Smooth muscle cell (in vitro differentiated cells): ENCODE measurements at regions not wholly inside any gene's neighbourhood (a gene's known extent, or its start where the extent isn't known, plus 50 kb on each side); places are given as distances from the start of the nearest gene placed in this dataset.

Experiments
- DNase-seq: peaks from one replicate; lab custom pipeline; 2025; ENCODE audit not compliant: unreplicated experiment; lab: John Stamatoyannopoulos, UW
- H2AFZ ChIP-seq: fragments of 200-600 bp; sonication (generic); 2 replicates; pipeline ENCODE4 v1.6.0; 2016; ENCODE audit warnings: antibody characterized with exemption, low read depth, mild to moderate bottlenecking
- H3F3A ChIP-seq: fragments of 200-600 bp; sonication (generic); 2 replicates; pipeline ENCODE4 v1.6.0; 2017; ENCODE audit warnings: antibody characterized with exemption, low read depth
- H3K27ac ChIP-seq: fragments of 200-600 bp; sonication (generic); 2 replicates; pipeline ENCODE4 v1.5.1; 2016; ENCODE audit warnings: low read depth, mild to moderate bottlenecking
- H3K27me3 ChIP-seq: fragments of 200-600 bp; sonication (generic); 2 replicates; pipeline ENCODE4 v1.6.1; 2016; ENCODE audit warnings: low read depth, mild to moderate bottlenecking
- H3K36me3 ChIP-seq: fragments of 200-600 bp; sonication (generic); 2 replicates; pipeline ENCODE4 v1.5.1; 2016; ENCODE audit warnings: low read depth
- H3K4me1 ChIP-seq: fragments of 200-600 bp; sonication (generic); 2 replicates; pipeline ENCODE4 v1.5.1; 2016; ENCODE audit warnings: low read depth
- H3K4me2 ChIP-seq: fragments of 200-600 bp; sonication (generic); 2 replicates; pipeline ENCODE4 v1.6.0; 2016; ENCODE audit warnings: mild to moderate bottlenecking
- H3K4me3 ChIP-seq: fragments of 200-600 bp; sonication (generic); 2 replicates; pipeline ENCODE4 v1.5.1; 2016; ENCODE audit warnings: mild to moderate bottlenecking
- H3K79me2 ChIP-seq: fragments of 200-600 bp; sonication (generic); 2 replicates; pipeline ENCODE4 v1.6.0; 2016; ENCODE audit warnings: low read depth, mild to moderate bottlenecking
- H3K9ac ChIP-seq: fragments of 200-600 bp; sonication (generic); 2 replicates; pipeline ENCODE4 v1.6.0; 2016; ENCODE audit warnings: low read depth
- H3K9me3 ChIP-seq: fragments of 200-600 bp; sonication (generic); replicated peaks from 2 replicates; pipeline ENCODE4 v1.5.1; 2016; ENCODE audit warnings: low read depth
- H4K20me1 ChIP-seq: fragments of 200-600 bp; sonication (generic); 2 replicates; pipeline ENCODE4 v1.6.0; 2016; ENCODE audit warnings: low read depth
- WGBS: methylation state at CpG from one replicate; pipeline ENCODE4 v1.1.7; 2016; ENCODE audit warnings: low lambda C conversion rate; 5-methylcytosine and 5-hydroxymethylcytosine counted together
- TF ChIP-seq, protein P1 (sequence below): fragments of 200-600 bp; sonication (generic); IDR thresholded peaks from 2 replicates; pipeline ENCODE4 v1.5.1; 2017; ENCODE audit warnings: borderline replicate concordance, mild to moderate bottlenecking, antibody characterized with exemption; ENCODE audit not compliant: insufficient read depth, poor library complexity, severe bottlenecking

DNA sequence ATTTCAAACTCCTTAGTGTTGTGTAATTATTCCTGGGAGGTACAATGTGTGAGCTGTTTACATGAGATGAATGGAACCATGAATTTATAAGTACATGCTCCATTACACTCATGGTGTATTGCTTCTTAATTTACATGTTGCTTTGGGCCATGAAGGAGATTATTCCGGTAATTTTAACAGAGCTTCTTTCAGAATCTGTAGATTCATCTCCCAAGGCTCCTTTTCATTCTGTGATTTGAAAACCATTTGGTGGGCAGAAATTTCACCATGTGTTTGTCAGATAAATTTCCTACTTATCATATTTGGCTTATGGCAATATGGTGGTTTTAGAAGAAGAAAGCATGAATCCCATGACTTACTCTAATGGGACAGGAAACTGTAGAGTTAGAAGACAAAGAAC, 421.6 kb upstream of the EYS start:
- 96% methylated on average over 1 of the region's 1 CpG for WGBS
- Histone ChIP-seq H3K9ac (no peak overlapping the region), H3K27ac (no peak overlapping the region), H3K9me3 (no peaks in the 10 kb centered on the region), H3K4me1 (no peaks in the 10 kb centered on the region), H3K4me2 (no peak overlapping the region), H2AFZ (no peak overlapping the region), H4K20me1 (no peaks in the 10 kb centered on the region), H3F3A (no peaks in the 10 kb centered on the region), H3K36me3 (no peaks in the 10 kb centered on the region), H3K27me3 (no peaks in the 10 kb centered on the region), H3K4me3 (no peak overlapping the region), H3K79me2 (no peaks in the 10 kb centered on the region)
- TF ChIP-seq, protein P1, sequence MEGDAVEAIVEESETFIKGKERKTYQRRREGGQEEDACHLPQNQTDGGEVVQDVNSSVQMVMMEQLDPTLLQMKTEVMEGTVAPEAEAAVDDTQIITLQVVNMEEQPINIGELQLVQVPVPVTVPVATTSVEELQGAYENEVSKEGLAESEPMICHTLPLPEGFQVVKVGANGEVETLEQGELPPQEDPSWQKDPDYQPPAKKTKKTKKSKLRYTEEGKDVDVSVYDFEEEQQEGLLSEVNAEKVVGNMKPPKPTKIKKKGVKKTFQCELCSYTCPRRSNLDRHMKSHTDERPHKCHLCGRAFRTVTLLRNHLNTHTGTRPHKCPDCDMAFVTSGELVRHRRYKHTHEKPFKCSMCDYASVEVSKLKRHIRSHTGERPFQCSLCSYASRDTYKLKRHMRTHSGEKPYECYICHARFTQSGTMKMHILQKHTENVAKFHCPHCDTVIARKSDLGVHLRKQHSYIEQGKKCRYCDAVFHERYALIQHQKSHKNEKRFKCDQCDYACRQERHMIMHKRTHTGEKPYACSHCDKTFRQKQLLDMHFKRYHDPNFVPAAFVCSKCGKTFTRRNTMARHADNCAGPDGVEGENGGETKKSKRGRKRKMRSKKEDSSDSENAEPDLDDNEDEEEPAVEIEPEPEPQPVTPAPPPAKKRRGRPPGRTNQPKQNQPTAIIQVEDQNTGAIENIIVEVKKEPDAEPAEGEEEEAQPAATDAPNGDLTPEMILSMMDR = no peak
- DNase-seq = no peak

DNA sequence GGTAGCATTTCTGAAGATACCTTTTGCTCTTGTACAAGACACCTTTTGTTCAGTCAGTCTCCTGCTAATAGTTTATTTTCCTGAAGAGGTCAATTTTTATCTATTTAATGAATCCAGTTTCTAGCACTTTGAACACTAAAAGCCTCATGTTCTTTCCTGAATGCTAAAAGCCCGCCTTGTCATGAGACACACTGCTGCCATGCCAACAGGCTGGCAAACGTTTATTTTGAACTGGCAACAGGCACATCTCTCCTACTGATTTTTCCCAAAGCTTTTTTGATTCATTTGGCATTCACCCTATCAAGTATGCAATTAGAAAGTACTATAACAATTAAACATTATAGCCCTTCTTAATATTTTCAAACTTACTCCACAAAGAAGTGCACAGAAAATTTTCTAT, 421.2 kb upstream of the EYS start:
- DNase-seq = no peak

GRCh38 chr6:66127061-66127460, 420.0 kb upstream of the EYS start:
- no peak overlapping the region for H3K4me2 ChIP-seq
- H3K4me1 ChIP-seq = no peaks in the 10 kb centered on the region
- no peaks in the 10 kb centered on the region for H3K36me3 ChIP-seq
- H3F3A ChIP-seq = no peaks in the 10 kb centered on the region
- no peaks in the 10 kb centered on the region for H3K79me2 ChIP-seq
- no peak overlapping the region for H3K9ac ChIP-seq
- TF ChIP-seq, protein P1 = no peak
- H4K20me1 ChIP-seq = no peaks in the 10 kb centered on the region
- no peaks in the 10 kb centered on the region for H3K27me3 ChIP-seq
- no peak for DNase-seq
- H3K4me3 ChIP-seq = no peak overlapping the region
- no peaks in the 10 kb centered on the region for H3K9me3 ChIP-seq
- no peak overlapping the region for H2AFZ ChIP-seq
- WGBS = 90% methylated on average over 5 of the region's 5 CpGs
- no peak overlapping the region for H3K27ac ChIP-seq

More for the DNA sequence above, 421.2 kb upstream of the EYS start:
- Histone ChIP-seq H3K9me3 (no peaks in the 10 kb centered on the region), H3K4me1 (no peaks in the 10 kb centered on the region), H2AFZ (no peak overlapping the region), H3F3A (no peaks in the 10 kb centered on the region), H3K27ac (no peak overlapping the region), H3K4me3 (no peak overlapping the region), H3K4me2 (no peak overlapping the region), H4K20me1 (no peaks in the 10 kb centered on the region), H3K79me2 (no peaks in the 10 kb centered on the region), H3K9ac (no peak overlapping the region), H3K27me3 (no peaks in the 10 kb centered on the region), H3K36me3 (no peaks in the 10 kb centered on the region)
- TF ChIP-seq, protein P1 = no peak
- 81% methylated on average over 2 of the region's 2 CpGs for WGBS

GRCh38 chr6:66126358-66126757, 419.3 kb upstream of the EYS start:
- Histone ChIP-seq H3K27ac (no peak overlapping the region), H3K27me3 (no peaks in the 10 kb centered on the region), H2AFZ (no peak overlapping the region), H3K4me3 (no peak overlapping the region), H3K9me3 (no peaks in the 10 kb centered on the region), H4K20me1 (no peaks in the 10 kb centered on the region), H3K79me2 (no peaks in the 10 kb centered on the region), H3K4me1 (no peaks in the 10 kb centered on the region), H3K36me3 (no peaks in the 10 kb centered on the region), H3K9ac (no peak overlapping the region), H3F3A (no peaks in the 10 kb centered on the region), H3K4me2 (no peak overlapping the region)
- TF ChIP-seq, protein P1 = no peak
- 84% methylated on average over 3 of the region's 3 CpGs for WGBS
- no peak for DNase-seq
